DMS53 (cell line): ENCODE measurements at regions not wholly inside any gene's neighbourhood (a gene's known extent, or its start where the extent isn't known, plus 50 kb on each side); places are given as distances from the start of the nearest gene placed in this dataset.
"Not testable (repeated sequence)": the region's sequence is repeated elsewhere in the genome, so short reads cannot be mapped to it uniquely, and the experiment has no call there.

Experiments
- DNase-seq: peaks from one replicate; lab custom pipeline; 2025; lab: John Stamatoyannopoulos, UW

DNA sequence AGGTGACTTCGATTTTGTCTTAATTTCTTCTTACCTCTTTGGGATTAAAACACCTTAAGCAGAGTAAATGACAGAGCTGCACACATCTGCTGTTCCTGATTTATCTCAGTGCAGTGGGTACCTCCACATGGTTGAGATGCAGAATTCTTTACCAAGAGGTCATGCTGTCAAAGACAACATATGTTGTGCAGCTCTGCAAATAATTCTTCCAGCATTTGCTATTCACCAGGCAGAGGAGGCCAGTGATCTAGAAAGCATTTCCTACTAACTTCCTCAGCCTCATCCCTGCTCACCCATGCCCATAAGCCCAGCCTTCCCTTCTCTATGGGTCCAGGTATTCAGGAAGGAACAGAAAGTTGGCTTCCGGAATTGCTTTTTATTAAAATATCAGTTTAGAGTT lies 109.3 kb downstream of the THBS2 start:
- DNase-seq: no peak

DNA sequence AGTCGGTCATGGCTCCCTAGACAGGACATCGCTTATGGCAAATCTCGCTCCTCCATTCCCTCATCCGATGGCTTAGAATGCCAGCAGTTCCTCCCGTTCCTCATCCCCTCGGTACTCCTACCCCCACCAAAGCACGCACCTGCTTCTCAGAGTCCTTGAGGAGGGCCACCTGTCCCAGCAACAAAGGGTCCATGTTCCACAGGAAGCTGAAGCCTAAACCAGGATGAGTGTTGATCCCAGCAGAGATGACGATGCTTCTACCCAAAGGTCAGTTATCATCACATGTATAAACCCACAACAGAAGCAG lies 111.2 kb downstream of the THBS2 start:
- no peak for DNase-seq

DNA sequence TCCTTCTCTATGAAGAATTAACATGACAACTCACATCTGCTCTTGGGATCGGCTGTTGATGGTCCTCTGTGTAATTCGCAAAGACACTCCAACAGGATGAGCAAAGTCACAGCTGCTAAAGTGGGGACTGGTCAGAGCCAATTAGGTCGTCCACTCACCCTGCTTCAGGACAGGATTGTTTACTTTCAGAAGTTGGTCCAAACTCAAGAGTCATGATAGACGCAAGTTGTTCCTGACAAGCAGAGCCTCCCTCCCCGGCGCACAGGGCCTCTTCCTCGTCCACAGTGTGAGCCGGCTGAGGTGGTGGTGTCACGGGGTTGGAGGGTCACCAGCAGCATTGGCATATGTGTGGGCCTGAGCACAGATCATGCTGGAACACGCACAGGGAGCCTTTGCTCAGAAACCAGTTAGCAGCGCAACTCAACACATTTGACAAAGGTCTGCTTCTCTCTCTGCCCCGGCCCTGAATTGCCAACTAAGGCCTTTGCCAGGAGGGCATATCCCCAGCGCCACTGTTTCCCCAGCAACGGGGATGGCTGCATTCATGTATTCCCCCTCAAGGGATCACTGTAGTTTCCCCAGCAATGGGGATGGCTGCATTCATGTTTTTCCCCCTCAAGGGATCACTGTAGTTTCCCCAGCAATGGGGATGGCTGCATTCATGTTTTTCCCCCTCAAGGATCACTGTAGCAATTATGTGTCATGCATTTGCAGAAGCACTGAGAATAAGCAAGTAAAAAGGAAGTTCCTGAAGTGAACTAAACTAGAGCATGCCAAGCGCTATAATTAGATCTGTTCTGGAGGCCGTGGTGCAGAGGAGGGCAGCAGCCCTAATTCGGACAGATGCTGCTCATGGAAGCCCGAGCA lies 111.7 kb downstream of the THBS2 start:
- no peak for DNase-seq

DNA sequence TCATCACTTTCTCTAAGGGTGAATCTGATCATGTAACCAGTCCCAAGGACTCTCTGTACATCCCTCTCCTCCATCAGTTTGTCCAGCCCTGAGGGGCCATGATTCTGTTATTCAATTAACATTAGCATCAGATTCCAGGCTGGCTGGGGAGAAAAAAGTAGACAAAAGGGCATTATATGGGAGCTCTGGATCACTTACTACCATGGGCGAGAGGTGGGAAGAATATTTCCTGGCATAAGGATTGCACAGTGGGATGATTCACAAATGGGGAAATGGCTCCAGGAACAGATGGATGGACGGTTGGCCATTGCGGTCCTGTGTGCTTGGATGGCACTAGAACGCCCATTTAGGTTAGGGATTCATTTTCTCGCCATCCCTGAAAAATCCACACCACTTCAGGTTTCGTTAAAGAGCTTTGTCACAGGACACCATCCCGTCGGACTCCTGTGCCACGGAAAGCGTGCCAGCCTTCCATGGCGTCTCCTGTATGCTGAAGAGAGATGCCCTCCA lies 112.6 kb downstream of the THBS2 start:
- no peak for DNase-seq

DNA sequence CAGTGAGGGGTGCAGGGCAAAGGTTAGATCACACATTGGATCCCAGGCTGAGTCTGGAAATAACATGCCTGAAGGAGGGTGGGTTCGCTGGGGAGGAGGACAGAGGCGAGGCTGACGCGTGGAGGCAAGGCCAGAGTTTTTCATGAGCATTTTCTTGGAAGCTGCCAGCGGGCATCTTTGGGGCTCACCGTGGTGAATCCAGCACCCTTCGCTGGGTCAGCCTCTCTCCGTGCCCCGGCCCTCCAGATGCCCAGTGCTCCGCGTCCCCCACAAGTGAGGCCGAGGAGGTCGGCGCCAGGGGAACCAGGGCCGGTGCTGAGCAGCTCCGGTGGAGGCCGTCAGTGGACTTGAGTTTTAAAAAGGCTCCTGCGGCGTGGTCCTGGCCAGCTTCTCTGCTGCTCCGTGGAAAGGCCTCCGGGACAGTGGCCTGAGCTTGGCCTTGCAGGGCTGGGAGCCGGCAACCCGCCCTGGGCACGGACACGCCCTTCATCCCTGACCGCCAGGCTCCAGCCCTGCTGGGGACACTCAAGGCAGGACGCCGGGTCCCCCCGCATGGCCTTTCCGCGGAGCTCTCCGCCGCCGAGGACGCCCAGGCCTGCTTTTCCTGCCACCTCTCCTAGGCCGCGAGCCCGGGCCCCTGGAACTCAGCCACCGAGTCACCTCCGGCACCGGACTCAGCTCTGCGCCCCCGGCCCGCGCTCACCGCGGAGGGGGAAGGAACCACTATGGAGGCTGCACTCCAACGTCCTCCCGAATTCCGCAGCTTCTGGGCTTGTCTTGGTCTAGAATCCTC lies 114.3 kb downstream of the THBS2 start:
- DNase-seq: no peak

DNA sequence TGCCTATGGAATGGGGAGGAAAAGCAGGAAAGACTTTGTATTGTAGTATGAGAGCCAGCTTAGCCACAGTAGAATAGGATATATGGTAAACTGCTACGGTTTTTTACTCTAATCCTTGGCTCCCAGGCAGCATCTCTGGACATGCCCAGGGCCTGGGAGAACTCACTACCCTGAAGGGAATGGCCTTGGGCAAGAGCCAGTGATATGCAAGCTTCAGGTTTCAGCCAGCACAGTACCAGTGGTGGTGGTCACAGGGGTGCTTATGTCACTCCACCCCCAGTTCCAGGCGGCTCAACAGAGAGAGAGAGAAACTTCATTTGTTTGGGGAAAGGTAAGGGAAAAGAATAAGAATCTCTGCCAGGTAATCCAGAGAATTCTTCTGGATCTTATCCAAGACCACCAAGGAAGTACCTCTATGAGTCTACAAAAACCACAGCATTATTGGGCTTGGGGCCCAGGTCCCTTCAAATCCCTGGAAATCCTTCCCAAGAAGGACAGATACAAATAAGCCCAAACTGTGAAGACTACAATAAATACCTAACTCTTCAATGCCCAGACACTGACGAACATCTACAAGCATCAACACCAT lies 121.2 kb downstream of the THBS2 start:
- DNase-seq: no peak

DNA sequence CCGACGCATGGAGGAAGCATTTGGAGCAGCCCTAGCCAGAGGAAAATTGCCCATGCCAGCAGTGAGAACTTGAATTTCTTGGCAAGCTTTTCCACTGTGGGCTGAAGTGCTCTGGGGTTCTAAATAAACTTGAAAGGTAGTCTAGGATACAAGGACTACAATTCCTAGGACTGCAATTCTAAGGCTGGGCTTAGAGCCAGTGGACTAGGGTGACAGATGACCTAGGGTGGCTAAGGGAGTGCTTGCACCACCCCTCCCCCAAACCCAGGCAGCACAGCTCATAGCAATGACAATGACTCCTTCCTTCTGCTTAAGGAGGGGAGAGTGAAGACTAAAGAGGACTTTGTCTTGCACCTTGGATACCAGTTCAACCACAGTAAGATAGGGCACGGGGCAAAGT lies 122.3 kb downstream of the THBS2 start:
- no peak for DNase-seq

DNA sequence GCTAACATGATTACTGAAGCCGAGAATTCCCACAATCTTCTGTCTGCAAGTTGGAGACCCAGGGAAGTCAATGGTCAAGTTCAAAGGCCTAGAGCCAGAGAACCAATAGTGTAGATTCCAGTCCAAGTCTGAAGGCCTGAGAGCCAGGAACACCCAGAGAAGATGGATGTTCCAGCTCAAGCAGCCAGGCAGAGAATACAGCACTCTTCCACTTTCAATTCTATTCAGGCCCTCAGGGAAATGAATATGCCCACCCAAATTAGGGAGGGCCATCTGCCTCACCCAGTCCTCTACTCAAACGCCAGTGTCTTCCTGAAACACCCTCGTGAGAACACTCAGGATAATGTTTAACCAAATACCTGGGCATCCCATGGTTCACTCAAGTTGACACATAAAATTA lies 123.5 kb downstream of the THBS2 start:
- DNase-seq: no peak

DNA sequence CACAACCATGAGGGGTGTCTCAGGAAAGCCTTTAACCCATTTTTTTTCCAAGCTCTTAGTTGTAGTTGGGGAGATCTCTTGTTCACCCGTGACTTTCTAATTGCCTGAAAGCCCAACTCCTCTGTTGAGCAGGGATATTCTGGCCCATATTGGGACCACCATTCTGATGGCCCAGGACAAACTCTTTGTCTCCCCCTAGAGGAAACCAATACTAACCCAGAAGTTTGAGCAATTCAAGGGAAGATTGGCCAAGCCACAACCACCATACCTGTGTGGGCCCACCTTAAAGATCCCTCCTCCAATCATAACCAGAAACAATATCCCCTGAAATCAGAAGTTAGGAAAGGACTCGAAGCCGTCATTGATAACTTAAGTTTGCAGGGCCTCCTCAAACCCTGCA lies 132.6 kb downstream of the THBS2 start:
- DNase-seq: no peak

DNA sequence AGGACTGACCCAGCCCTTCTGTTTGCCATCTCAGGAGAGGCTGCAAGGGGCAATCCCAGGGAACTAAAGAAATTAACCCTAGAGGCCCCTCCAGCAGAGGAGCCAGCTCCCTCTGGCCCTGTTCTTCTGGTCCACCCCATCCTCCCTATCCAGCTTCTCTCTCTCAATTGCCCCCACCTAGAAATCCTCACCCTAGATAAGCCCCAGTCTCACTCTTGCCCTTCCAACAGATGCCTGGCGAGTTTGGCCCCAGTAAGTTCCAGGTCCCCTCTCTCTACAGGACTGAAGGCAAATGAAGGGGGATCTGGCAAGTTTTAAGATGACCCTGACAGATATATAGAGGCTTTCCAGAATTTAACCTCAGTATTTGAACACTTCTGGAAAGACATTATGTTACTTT lies 134.0 kb downstream of the THBS2 start:
- DNase-seq: no peak

DNA sequence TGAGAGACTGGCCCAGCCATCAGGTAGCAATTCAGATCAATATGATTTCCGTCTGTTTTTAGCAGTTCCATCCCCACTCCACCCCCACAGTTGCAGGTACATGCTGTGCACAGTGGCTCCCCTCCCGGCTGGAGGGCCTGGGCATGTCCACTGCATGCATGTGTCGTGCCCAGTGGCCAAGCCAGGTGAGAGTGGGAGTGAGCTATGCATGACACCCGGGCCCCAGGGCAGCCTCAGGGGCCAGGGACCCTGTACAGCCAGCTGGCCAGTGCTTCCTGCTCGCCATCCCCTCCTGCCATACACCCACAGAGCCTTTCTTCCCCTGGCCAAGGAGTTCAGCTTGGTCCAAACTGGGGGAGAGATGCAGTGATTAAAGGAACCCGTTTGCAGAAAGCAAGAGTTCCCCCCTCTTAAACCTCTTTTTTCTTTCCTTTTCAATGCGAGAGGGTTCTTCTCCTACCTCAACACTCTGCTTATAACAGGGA lies 135.3 kb downstream of the THBS2 start:
- no peak for DNase-seq

DNA sequence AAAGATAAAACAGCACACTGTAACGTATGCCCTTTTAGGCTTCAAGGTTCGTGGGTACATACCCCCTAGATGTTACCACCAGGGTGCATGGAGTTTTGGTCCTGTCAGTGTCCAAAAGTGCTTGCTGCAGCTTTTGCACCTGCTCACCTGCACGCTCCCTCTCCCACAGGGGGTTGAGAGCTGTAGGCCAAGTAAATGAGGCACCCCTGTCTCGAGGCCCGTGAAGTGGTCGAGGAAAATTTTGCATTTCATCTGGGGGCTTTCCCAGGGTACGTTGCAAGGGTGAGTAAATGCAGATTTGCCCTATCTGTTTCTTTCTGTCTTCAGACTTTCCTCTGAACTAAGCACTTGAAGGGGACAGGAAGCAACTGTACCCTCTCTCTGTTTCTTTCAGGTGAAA lies 136.0 kb downstream of the THBS2 start:
- no peak for DNase-seq

DNA sequence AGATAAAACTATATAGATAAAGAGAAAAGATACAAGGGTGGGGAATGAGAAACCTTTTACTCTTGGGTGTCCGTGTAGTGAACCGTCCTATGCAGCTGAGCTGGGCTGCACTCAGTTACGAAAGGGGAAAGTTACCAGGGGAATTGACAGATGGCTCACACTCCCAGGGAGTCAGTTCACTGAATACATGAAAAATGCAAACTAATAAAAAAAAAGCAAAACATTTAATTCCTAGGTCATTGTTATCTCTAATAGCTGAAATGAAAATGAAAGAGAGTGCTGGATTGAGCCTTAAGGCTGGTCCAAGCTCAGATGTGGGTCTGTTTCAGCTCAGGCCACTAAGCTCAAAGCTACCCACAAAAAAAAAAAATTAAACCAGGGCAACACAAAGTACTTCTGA lies 138.0 kb downstream of the THBS2 start:
- DNase-seq: no peak

DNA sequence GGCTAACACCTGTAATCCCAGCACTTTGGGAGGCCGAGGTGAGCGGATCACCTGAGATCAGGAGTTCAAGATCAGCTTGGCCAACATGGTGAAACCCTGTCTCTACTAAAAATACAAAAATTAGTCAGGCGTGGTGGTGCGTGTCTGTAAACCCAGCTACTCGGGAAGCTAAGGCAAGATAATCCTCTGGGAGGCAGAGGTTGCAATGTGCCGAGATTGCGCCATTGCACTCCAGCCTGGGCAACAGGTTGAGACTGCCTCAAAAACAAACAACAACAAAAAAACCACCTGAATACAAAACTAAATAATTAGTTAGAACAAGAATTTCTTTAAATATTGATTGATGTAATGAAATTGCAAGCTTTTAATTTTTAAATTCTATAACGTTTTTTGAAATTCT lies 139.0 kb downstream of the THBS2 start:
- DNase-seq: not testable (repeated sequence)

DNA sequence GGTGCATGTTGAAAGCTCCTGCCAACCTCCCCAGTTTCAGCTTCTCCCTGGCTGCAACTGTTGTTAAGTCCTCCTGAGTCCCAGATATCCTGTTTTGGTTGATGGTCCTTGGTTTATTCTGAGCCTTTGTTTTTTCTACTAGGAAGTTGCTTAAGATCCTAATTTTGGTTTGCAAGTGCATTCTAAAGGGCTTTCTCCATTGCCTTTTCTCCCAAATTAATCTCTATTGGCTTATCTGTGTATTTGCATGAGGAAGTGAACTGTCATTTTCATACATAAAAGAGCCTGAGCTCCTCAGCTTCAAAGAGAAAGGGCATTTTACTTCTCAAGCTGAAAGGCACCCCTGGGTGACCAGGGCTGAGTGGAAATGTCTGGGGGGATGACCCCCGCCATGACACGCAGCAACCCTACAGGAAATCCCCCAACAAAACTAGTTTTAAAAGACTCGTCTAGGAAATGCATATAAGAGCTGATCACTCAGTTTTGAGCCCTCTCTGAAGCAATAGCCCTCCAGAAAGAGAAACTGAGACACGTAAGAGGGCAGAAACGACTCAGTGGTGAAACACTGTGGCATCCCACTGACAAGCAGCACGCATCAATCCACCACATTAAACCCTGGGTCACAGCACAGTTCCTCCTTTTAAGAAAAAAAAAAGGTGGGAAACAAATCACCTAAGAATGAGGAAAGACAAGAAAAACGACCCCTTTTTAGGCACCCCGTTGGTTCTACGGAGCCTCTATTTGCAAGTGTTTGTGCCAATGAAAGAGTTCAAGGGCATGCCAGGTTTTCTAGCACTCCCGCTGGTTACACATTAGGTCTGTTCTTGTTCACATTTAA lies 140.9 kb downstream of the THBS2 start:
- DNase-seq: no peak

DNA sequence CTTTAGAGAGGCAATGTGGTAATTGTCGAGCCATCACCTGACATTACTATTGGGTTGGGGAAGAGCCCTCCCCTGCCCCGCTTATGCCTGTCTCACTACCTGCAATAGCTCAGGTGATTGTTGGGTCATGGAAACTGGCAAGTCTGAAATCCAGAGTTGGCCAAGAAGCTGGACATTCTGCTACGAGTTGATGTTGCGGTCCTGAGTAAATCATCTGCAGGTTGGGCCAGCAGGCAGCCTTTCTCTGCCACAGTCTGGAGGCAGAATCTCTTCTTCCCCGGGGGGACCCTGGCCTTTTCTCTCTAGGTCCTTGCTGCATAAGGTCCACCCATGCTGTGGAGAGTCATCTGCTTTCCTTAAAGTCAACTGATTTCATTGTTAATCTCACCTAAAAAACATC lies 142.4 kb downstream of the THBS2 start:
- no peak for DNase-seq

DNA sequence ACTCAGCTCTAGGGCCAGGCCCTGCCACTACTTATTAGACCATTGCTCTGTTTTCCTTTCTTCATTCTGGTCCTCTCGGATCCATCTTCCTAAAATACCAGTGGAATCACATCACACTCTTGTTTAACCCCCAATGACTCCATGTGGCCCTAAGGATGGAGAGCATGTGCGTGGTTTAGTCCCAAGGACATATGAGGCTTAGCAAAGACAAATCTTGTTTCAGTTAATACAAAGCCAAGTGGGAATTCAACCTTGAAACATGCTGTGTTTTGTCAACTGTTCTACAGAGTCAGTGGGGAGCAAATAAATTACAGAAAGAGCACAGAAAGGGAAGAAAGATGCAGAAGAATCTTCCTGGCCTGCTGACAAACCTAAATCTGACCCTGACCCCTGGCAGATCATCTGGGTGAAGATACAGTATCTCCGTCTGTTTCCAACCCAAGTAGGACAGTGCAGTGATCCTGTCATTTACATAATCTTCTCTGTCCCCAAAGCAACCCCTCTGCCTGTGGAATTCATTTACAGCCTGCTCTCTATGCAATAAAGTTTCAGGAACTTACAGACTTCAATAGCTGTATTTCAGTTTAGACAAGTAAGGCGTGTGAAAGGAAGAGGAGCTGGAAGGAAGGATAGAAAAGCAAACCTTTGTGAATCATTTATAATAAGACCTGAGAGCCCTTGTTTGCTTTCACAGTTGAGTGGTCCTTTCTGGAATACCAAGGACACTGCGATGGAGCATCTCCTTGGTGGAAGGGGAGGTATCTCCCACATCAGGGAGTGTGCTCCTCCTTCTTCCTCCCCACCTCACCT lies 144.0 kb downstream of the THBS2 start:
- no peak for DNase-seq

DNA sequence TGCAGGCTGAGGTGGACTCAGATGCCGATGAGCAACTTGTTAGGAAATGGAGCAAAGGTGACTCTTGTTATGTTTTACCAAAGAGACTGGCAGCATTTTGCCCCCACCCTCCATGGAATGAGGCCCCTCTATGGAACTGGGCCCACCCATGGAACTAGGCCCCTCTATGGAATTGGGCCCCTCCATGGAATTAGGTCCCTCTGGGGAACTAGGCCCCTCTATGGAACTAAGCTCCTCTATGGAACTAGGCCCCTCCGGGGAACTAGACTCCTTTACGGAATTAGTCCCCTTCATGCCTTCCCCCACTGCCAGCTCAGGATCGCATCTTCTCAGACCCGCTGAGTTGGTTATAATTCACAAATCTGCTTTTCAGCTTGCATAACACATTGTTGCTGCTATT lies 144.9 kb downstream of the THBS2 start:
- no peak for DNase-seq

DNA sequence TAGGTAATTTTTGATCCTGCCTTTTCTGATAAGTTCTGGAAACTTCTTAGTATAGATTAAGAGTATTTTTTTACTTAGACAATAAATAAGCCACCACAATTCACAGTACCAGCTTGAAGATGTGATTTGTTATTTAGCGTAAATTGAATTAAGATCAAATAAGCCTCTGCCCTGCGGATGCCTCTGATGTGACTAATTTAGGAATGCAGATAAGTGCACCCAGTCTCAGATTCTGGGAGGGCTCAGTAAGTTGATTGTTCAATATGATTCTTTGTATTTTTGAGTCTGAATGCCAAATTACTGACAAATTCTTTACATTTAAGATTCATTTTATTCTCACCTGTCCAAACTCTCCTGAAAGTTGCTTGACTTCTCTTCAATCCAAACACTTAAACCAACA lies 147.5 kb downstream of the THBS2 start:
- DNase-seq: no peak

DNA sequence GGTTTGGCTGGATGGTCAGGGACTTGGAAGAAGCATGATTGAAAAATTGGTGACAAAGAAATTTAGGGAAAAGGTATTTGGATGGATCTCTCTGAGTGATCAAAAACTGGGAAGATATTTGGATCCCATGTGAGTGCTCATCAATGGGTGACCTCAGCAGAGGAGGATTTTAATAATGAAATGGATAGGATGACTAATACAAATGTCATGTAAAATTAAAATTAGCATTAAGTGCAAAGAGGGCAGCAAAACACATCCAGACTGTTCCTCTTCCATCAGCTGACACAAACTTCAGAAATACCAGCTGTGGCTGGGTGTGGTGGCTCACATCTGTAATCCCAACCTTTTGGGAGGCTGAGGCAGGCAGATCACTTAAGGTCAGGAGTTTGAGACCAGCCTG lies 151.7 kb downstream of the THBS2 start:
- DNase-seq: no peak
